Vagina (tissue), 2 donors: ENCODE measurements at regions not wholly inside any gene's neighbourhood (a gene's known extent, or its start where the extent isn't known, plus 50 kb on each side); places are given as distances from the start of the nearest gene placed in this dataset.

Experiments used
- POLR2A ChIP-seq, 2 donors: fragments of 450-650 bp; IDR thresholded peaks; one replicate each; pipeline ENCODE4 v1.6.1; 2017; ENCODE audit warnings: antibody characterized with exemption in 2 of 2, mild to moderate bottlenecking in 2 of 2, moderate library complexity in 2 of 2
- POLR2AphosphoS5 ChIP-seq, 2 donors: sonication (generic); formaldehyde crosslinking; IDR thresholded peaks; one replicate each; pipeline ENCODE4 v1.9.0; 2017; ENCODE audit warnings: antibody characterized with exemption in 2 of 2, mild to moderate bottlenecking in 2 of 2, low read depth in 1 of 2; ENCODE audit not compliant: insufficient read depth in 1 of 2

DNA sequence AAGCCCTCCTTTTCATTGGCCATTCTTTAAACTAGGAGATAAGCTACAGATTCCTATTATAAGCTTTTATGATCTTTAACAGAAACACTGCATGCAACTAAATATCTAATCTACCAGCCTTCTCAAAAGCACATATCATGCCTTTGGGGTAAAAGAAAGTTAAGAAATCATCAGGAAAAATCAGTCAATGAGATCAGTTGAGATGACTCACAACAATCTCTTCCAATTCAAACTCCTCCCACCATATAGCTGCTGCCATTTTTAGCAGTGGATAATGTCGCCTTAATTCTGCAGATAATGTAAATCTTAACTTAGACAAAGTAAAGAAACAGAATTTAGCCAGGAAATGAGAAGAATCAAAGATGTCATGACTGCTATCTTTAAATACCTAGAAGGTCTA lies 135.2 kb upstream of the BCL6 start:
- TF ChIP-seq POLR2AphosphoS5 (IDR thresholded peaks at IDR 0.05; ENCODE audit: insufficient read depth in 1 of 2, low read depth in 1 of 2): no peak
- no peak for TF ChIP-seq POLR2A (IDR thresholded peaks at IDR 0.05)
